ENCODE measurements at regions not wholly inside any gene's neighbourhood (a gene's known extent, or its start where the extent isn't known, plus 50 kb on each side); places are given as distances from the start of the nearest gene placed in this dataset.

DNA sequence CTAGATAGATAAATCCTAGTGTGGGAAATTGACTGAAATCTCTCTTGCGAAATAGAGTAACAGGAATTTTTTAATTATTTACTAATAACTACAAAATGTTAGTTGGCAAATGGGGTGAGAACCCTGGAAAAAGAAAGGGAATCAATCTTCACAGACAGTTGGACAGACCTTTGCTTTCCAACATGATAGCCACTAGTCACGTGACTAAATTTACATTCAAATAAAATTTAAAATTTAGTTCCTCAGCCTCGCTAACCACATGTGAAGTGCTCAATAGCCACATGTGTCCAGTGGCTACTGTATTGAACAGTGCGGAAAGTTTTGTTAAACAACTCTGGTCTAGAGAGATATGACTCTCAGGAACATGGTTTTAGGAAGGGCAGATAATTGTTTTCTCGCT lies 289.9 kb upstream of the RASA1 start:
- Histone ChIP-seq H3K9ac (peak overlapping the region in 3 of 11 experiments; percentile 31 to 78 (median 43); a peak in 3 of 22 replicates), H3K4me2 (peak overlapping the region in 7 of 11 experiments; percentile 38 to 81 (median 69); a peak in 11 of 22 replicates), H3K27ac (peak overlapping the region; percentile 9 to 93 (median 82); a peak in 18 of 22 replicates), H4K20me1 (no peaks in the 10 kb centered on the region), H3K4me1 (peaks cover 0 to 96% (median 67%) of the 10 kb centered on the region in 10 experiments; a peak in 16 of 20 replicates), H3K4me3 (peak overlapping the region in 1 of 10 experiments; percentile 2; a peak in 1 of 20 replicates), H3K27me3 (no peaks in the 10 kb centered on the region), H3K36me3 (no peaks in the 10 kb centered on the region), H3K9me3 (replicated peaks in 1 of 11) (peaks cover 0 to 26% (median 0%) of the 10 kb centered on the region in 11 experiments; a peak in 8 of 22 replicates)
- TF ChIP-seq Cebpa-rat (IDR thresholded peaks at IDR 0.05): no peak

DNA sequence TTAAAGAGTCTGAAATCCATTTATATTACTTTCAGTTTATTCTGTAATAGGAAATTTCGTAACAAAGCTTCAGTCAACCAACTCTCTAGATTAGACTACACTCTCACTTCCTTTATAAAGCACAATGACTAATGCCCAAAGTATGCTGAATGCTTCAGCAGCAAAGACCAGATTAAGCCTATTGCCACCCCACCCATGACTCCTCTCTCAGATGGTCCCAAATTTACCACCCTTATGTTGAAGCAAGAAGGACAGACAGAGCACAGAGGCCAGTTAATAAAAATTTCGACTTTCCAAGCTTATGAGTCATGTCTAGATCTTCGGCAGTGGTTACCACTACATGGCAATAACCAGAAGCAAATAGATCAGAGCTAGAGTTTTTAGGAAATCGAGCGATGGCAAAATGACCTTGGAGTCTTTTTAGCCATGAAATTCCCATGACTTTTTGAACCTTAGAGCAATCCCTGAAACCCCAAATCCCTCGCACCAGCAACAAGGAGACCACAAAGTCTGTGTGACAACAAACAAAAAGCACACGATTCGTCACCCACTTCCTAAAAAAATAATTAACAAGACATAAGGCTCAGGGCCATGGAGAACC lies 287.8 kb upstream of the RASA1 start:
- Histone ChIP-seq H3K9ac (peak overlapping the region in 8 of 11 experiments; percentile 36 to 78 (median 65); a peak in 13 of 22 replicates), H3K4me2 (peak overlapping the region in 10 of 11 experiments; percentile 5 to 81 (median 66); a peak in 17 of 22 replicates), H3K36me3 (no peaks in the 10 kb centered on the region), H3K27me3 (no peaks in the 10 kb centered on the region), H4K20me1 (no peaks in the 10 kb centered on the region), H3K4me3 (peak overlapping the region in 2 of 10 experiments; percentile 10 to 12; a peak in 3 of 20 replicates), H3K4me1 (peaks cover 0 to 88% (median 62%) of the 10 kb centered on the region in 10 experiments; a peak in 16 of 20 replicates), H3K9me3 (replicated peaks in 1 of 11) (peaks cover 0 to 26% (median 0%) of the 10 kb centered on the region in 11 experiments; a peak in 8 of 22 replicates), H3K27ac (peak overlapping the region; percentile 52 to 93 (median 82))
- TF ChIP-seq Cebpa-rat (IDR thresholded peaks at IDR 0.05): peak in 5 of 11 experiments; percentile 39 to 61 (median 47); a peak in 5 of 22 replicates

GRCh38 chr5:86981898-86982297 lies 285.8 kb upstream of the RASA1 start:
- Histone ChIP-seq H3K4me3 (no peak overlapping the region), H3K4me2 (peak overlapping the region in 5 of 11 experiments; percentile 61 to 81 (median 72); a peak in 6 of 22 replicates), H3K9ac (no peak overlapping the region), H3K27ac (peak overlapping the region in 6 of 11 experiments; percentile 17 to 93 (median 90); a peak in 8 of 22 replicates), H3K4me1 (peaks cover 0 to 68% (median 45%) of the 10 kb centered on the region in 10 experiments; a peak in 16 of 20 replicates), H3K27me3 (no peaks in the 10 kb centered on the region), H4K20me1 (no peaks in the 10 kb centered on the region), H3K9me3 (replicated peaks in 1 of 11) (peaks cover 0 to 26% (median 0%) of the 10 kb centered on the region in 11 experiments; a peak in 8 of 22 replicates), H3K36me3 (no peaks in the 10 kb centered on the region)
- TF ChIP-seq Cebpa-rat (IDR thresholded peaks at IDR 0.05): no peak

DNA sequence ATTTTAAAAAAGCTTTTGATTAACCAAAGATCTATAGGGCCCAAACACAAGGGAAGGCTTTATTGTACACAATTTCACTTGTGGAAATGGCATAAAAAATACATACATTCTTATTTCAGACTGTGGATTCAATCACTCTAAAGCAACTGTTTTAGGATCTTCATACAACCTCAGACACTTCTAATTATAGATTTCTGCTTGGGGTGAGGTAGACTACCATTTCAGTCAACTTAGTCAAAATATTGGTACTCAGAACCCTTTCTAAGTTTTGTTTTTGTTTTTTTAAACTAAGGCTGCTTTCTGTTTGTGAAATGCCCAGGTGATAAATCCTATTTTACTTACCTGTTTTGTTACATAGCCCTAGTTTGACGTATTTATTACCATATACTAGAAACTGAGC lies 284.5 kb upstream of the RASA1 start:
- Histone ChIP-seq H3K9ac (no peak overlapping the region), H3K36me3 (no peaks in the 10 kb centered on the region), H3K9me3 (replicated peaks in 1 of 11) (peaks cover 0 to 19% (median 0%) of the 10 kb centered on the region in 11 experiments; a peak in 8 of 22 replicates), H3K4me1 (peaks cover 0 to 55% (median 32%) of the 10 kb centered on the region in 10 experiments; a peak in 16 of 20 replicates), H3K27ac (peak overlapping the region in 1 of 11 experiments; percentile 21; a peak in 1 of 22 replicates), H3K27me3 (no peaks in the 10 kb centered on the region), H3K4me3 (no peak overlapping the region), H4K20me1 (no peaks in the 10 kb centered on the region), H3K4me2 (peak overlapping the region in 4 of 11 experiments; percentile 6 to 31 (median 22); a peak in 4 of 22 replicates)
- TF ChIP-seq Cebpa-rat (IDR thresholded peaks at IDR 0.05): no peak

GRCh38 chr5:86986837-86987236 lies 280.8 kb upstream of the RASA1 start:
- Histone ChIP-seq H3K36me3 (no peaks in the 10 kb centered on the region), H3K27ac (no peak overlapping the region), H3K4me1 (peaks cover 0 to 19% (median 0%) of the 10 kb centered on the region in 10 experiments; a peak in 8 of 20 replicates), H3K9me3 (replicated peaks in 1 of 11) (peaks cover 0 to 7% (median 0%) of the 10 kb centered on the region in 11 experiments; a peak in 8 of 22 replicates), H3K4me3 (no peak overlapping the region), H4K20me1 (no peaks in the 10 kb centered on the region), H3K4me2 (no peak overlapping the region), H3K27me3 (no peaks in the 10 kb centered on the region), H3K9ac (no peak overlapping the region)
- TF ChIP-seq Cebpa-rat (IDR thresholded peaks at IDR 0.05): no peak

DNA sequence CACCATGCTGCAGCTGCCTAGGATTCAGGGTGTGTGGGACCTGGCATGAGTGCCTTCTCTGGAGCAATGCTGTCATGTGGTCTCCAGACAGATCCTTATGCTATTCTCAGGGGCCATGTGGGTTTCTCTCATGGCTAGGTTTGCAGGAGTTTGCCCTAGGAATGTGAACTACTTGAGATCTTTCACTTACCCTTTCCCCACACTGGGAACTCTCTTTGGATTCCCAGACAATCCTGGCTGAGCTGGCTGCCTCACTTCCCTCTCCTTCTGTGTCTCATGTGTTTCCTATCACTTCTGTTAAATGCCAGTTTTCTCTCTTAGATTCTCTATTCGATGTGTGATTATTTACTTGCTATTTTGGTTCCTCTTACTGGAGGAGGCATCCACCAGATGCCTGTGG lies 270.2 kb upstream of the RASA1 start:
- peaks cover 0 to 8% (median 0%) of the 10 kb centered on the region in 11 experiments; a peak in 4 of 22 replicates for H3K9me3 ChIP-seq (replicated peaks in 1 of 11)
- peak overlapping the region in 4 of 11 experiments; percentile 12 to 67 (median 45); a peak in 7 of 22 replicates for H3K4me2 ChIP-seq
- peaks cover 0 to 23% (median 0%) of the 10 kb centered on the region in 10 experiments; a peak in 7 of 20 replicates for H3K4me1 ChIP-seq
- H3K27ac ChIP-seq: no peak overlapping the region; a peak in 1 of 22 replicates
- H3K4me3 ChIP-seq: no peak overlapping the region
- no peak for TF ChIP-seq Cebpa-rat (IDR thresholded peaks at IDR 0.05)
- no peaks in the 10 kb centered on the region for H3K27me3 ChIP-seq
- peak overlapping the region in 1 of 11 experiments; percentile 1; a peak in 1 of 22 replicates for H3K9ac ChIP-seq
- H4K20me1 ChIP-seq: no peaks in the 10 kb centered on the region
- no peaks in the 10 kb centered on the region for H3K36me3 ChIP-seq

DNA sequence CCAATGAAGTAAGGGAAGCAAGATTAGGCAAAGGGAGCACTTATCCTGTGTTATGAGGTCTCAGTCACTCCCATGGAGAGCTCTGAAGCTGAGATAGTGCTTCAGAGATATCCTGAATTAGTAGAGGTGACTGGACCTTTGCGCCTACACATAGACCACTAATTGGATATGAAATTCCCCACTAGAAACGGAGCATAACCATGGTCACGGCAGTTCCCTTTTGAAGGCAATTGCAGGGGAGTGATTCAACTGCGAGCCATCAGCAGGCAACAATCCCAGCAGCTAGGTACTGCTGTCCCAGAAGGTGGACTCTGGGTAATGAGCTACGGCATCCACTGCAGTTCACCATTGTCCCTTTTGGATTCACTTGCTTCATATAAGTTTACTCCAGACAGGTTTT lies 267.7 kb upstream of the RASA1 start:
- TF ChIP-seq Cebpa-rat (IDR thresholded peaks at IDR 0.05): no peak
- no peak overlapping the region for H3K27ac ChIP-seq
- peaks cover 0 to 8% (median 0%) of the 10 kb centered on the region in 11 experiments; a peak in 4 of 22 replicates for H3K9me3 ChIP-seq (replicated peaks in 1 of 11)
- no peak overlapping the region for H3K4me3 ChIP-seq
- peaks cover 0 to 45% (median 0%) of the 10 kb centered on the region in 10 experiments; a peak in 8 of 20 replicates for H3K4me1 ChIP-seq
- H3K4me2 ChIP-seq: no peak overlapping the region
- H4K20me1 ChIP-seq: no peaks in the 10 kb centered on the region
- H3K36me3 ChIP-seq: no peaks in the 10 kb centered on the region
- H3K9ac ChIP-seq: no peak overlapping the region
- H3K27me3 ChIP-seq: no peaks in the 10 kb centered on the region

DNA sequence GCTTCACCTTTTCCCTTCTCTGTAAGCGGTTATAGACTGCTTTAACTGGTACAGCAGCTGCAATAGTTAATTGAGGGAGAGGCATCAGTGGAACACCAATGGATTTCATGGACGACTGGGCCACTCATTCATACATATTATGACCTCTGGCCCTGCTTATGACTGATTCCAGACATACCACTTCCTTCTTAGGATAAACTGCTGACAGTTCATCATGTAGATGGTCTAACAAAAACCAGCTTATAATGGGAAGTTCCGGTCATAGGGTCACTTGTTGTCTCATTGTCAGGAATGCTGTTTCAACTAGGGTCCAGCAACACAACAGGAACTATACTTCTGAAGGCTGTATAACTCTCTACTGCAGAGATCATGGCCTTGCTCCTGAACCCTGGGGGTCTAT lies 265.2 kb upstream of the RASA1 start:
- Histone ChIP-seq H3K4me3 (no peak overlapping the region), H3K36me3 (no peaks in the 10 kb centered on the region), H3K9ac (no peak overlapping the region), H4K20me1 (no peaks in the 10 kb centered on the region), H3K4me2 (peak overlapping the region in 4 of 11 experiments; percentile 4 to 83 (median 64); a peak in 7 of 22 replicates), H3K27me3 (no peaks in the 10 kb centered on the region), H3K27ac (peak overlapping the region in 3 of 11 experiments; percentile 36 to 52 (median 49); a peak in 5 of 22 replicates), H3K4me1 (peaks cover 0 to 40% (median 0%) of the 10 kb centered on the region in 10 experiments; a peak in 8 of 20 replicates), H3K9me3 (replicated peaks in 1 of 11) (peaks cover 0 to 8% (median 0%) of the 10 kb centered on the region in 11 experiments; a peak in 2 of 22 replicates)
- TF ChIP-seq Cebpa-rat (IDR thresholded peaks at IDR 0.05): no peak

- Histone ChIP-seq H3K4me1 (peaks cover 0 to 38% (median 0%) of the 10 kb centered on the region in 10 experiments; a peak in 8 of 20 replicates), H3K27me3 (no peaks in the 10 kb centered on the region), H3K9ac (no peak overlapping the region), H3K4me2 (peak overlapping the region in 4 of 11 experiments; percentile 26 to 83 (median 62); a peak in 6 of 22 replicates), H3K36me3 (no peaks in the 10 kb centered on the region), H3K9me3 (replicated peaks in 1 of 11) (peaks cover 0 to 8% (median 0%) of the 10 kb centered on the region in 11 experiments; a peak in 1 of 22 replicates), H3K4me3 (no peak overlapping the region), H4K20me1 (no peaks in the 10 kb centered on the region), H3K27ac (no peak overlapping the region)
- no peak for TF ChIP-seq Cebpa-rat (IDR thresholded peaks at IDR 0.05)
Measured at GRCh38 chr5:87004101-87004500, 263.6 kb upstream of the RASA1 start.

Data from BLaER1 treated with 17β-estradiol and CSF1 and Interleukin-3, amounts not matched to agents 10 nM and 100 nM (cell line).